ENCODE measurements at regions not wholly inside any gene's neighbourhood (a gene's known extent, or its start where the extent isn't known, plus 50 kb on each side); places are given as distances from the start of the nearest gene placed in this dataset.

DNA sequence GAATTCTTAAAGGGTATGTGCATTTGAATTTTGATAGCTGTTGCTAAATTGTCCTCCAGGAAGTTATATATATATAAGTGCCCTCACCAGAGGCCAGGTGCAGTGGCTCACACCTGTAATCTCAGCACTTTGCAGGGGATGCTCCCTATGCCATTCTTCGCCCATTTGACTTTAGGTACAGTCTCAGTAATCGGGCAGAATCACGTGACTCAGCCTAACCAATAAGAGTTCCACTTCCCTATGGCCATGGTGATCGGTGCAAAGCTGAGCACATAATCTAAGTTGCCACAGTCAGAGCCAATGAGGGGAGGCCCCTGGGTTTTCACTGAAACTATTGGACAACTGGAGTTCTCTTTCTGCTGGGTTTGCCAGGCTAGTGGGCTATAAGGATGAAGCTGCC lies 274.6 kb upstream of the TBX3 start:
- TF ChIP-seq SUZ12 (IDR thresholded peaks at IDR 0.05; ENCODE audit: low read length) (no peak), CBX8 (IDR thresholded peaks at IDR 0.05; ENCODE audit: borderline replicate concordance, low read depth, low read length) (no peak), SIRT6 (IDR thresholded peaks at IDR 0.05; ENCODE audit: low read length) (no peak), EP300 (IDR thresholded peaks at IDR 0.05; ENCODE audit: borderline replicate concordance in 1 of 2, low read depth in 2 of 2, low read length in 2 of 2) (no peak), SIN3A (conservative IDR thresholded peaks at IDR 0.05 in 1 of 2, IDR thresholded peaks at IDR 0.05 in 1 of 2; ENCODE audit: low read depth in 1 of 2, low read length in 2 of 2) (no peak)
- TF ChIP-seq, protein P1, sequence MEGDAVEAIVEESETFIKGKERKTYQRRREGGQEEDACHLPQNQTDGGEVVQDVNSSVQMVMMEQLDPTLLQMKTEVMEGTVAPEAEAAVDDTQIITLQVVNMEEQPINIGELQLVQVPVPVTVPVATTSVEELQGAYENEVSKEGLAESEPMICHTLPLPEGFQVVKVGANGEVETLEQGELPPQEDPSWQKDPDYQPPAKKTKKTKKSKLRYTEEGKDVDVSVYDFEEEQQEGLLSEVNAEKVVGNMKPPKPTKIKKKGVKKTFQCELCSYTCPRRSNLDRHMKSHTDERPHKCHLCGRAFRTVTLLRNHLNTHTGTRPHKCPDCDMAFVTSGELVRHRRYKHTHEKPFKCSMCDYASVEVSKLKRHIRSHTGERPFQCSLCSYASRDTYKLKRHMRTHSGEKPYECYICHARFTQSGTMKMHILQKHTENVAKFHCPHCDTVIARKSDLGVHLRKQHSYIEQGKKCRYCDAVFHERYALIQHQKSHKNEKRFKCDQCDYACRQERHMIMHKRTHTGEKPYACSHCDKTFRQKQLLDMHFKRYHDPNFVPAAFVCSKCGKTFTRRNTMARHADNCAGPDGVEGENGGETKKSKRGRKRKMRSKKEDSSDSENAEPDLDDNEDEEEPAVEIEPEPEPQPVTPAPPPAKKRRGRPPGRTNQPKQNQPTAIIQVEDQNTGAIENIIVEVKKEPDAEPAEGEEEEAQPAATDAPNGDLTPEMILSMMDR (IDR thresholded peaks at IDR 0.05; ENCODE audit: control extremely low read depth in 1 of 3, insufficient read depth in 1 of 3, low read depth in 1 of 3, low read length in 3 of 3), result no peak

All from H1 (cell line).